Neural cell (in vitro differentiated cells): ENCODE measurements at regions not wholly inside any gene's neighbourhood (a gene's known extent, or its start where the extent isn't known, plus 50 kb on each side); places are given as distances from the start of the nearest gene placed in this dataset.

Experiments used
- H2AFZ ChIP-seq: fragments of 200-600, 300-800 bp; sonication (generic), shearing (Covaris generic); 2 replicates; pipeline ENCODE4 v1.6.0; 2014; ENCODE audit warnings: low read depth, mild to moderate bottlenecking, antibody characterized with exemption, low read length, moderate library complexity
- H3F3A ChIP-seq: fragments of 200-600 bp; shearing (Covaris generic); 2 replicates; pipeline ENCODE4 v1.6.1; 2016; ENCODE audit warnings: mild to moderate bottlenecking, moderate library complexity, mixed read lengths, antibody characterized with exemption, low read length; ENCODE audit not compliant: insufficient read depth, poor library complexity, severe bottlenecking
- H3K27ac ChIP-seq: fragments of 200-600, 300-800 bp; sonication (generic), shearing (Covaris generic); 2 replicates; pipeline ENCODE4 v1.5.1; 2014; ENCODE audit warnings: mild to moderate bottlenecking, low read length, moderate library complexity
- H3K27me3 ChIP-seq: fragments of 300-800, 200-600 bp; sonication (generic), shearing (Covaris generic); 2 replicates; pipeline ENCODE4 v1.6.0; 2014; ENCODE audit warnings: mild to moderate bottlenecking, low read depth, low read length, moderate library complexity; ENCODE audit not compliant: insufficient read depth
- H3K36me3 ChIP-seq: fragments of 300-800, 200-600 bp; sonication (generic), shearing (Covaris generic); 2 replicates; pipeline ENCODE4 v1.5.1; 2014; ENCODE audit warnings: mild to moderate bottlenecking, antibody characterized with exemption, low read length, moderate library complexity; ENCODE audit not compliant: insufficient read depth
- H3K4me2 ChIP-seq: fragments of 300-800, 200-600 bp; sonication (generic), shearing (Covaris generic); 2 replicates; pipeline ENCODE4 v1.6.0; 2014; ENCODE audit warnings: mild to moderate bottlenecking, low read length
- H3K4me3 ChIP-seq: fragments of 300-800, 200-600 bp; sonication (generic), shearing (Covaris generic); 2 replicates; pipeline ENCODE4 v1.5.1; 2014; ENCODE audit warnings: mild to moderate bottlenecking, low read length, moderate library complexity
- H3K79me2 ChIP-seq: fragments of 200-600 bp; shearing (Covaris generic); replicated peaks from 2 replicates; pipeline ENCODE4 v1.6.0; 2014; ENCODE audit warnings: mild to moderate bottlenecking, low read length, moderate library complexity; ENCODE audit not compliant: insufficient read depth
- H3K9ac ChIP-seq: fragments of 300-800, 200-600 bp; sonication (generic), shearing (Covaris generic); 2 replicates; pipeline ENCODE4 v1.6.1; 2016; ENCODE audit warnings: mild to moderate bottlenecking, low read length, mixed read lengths
- H3K9me2 ChIP-seq: fragments of 200-600 bp; shearing (Covaris generic); 2 replicates; pipeline ENCODE4 v1.6.1; 2016; ENCODE audit warnings: mild to moderate bottlenecking, low read length, mixed read lengths; ENCODE audit not compliant: insufficient read depth
- H3K9me3 ChIP-seq: fragments of 200-600, 300-800 bp; sonication (generic), shearing (Covaris generic); 2 replicates; pipeline ENCODE4 v1.6.1; 2016; ENCODE audit warnings: mild to moderate bottlenecking, mixed run types, low read length, moderate library complexity, mixed read lengths
- H4K20me1 ChIP-seq: fragments of 200-600 bp; shearing (Covaris generic); 2 replicates; pipeline ENCODE4 v1.6.1; 2016; ENCODE audit warnings: mild to moderate bottlenecking, mixed run types; ENCODE audit not compliant: insufficient read depth
- EP300 ChIP-seq: fragments of 450-650 bp; conservative IDR thresholded peaks from 2 replicates; pipeline ENCODE4 v1.6.1; 2014; ENCODE audit warnings: antibody characterized with exemption, mild to moderate bottlenecking, moderate library complexity; ENCODE audit not compliant: poor library complexity, severe bottlenecking
- EZH2 ChIP-seq: fragments of 200-600, 300-800 bp; shearing (Covaris generic), sonication (generic); IDR thresholded peaks from 2 replicates; pipeline ENCODE4 v1.6.1; 2014; ENCODE audit warnings: antibody characterized with exemption, low read length, borderline replicate concordance, mild to moderate bottlenecking; ENCODE audit not compliant: insufficient read depth, poor library complexity, severe bottlenecking
- MXI1 ChIP-seq: fragments of 450-650 bp; conservative IDR thresholded peaks from 2 replicates; pipeline ENCODE4 v1.6.1; 2014; ENCODE audit warnings: antibody characterized with exemption, mild to moderate bottlenecking; ENCODE audit not compliant: poor library complexity, severe bottlenecking
- POLR2AphosphoS5 ChIP-seq: IDR thresholded peaks from 2 replicates; pipeline ENCODE4 v1.6.1; 2012
- RAD21 ChIP-seq: fragments of 450-650 bp; conservative IDR thresholded peaks from 2 replicates; pipeline ENCODE4 v1.6.1; 2014; ENCODE audit warnings: antibody characterized with exemption, mild to moderate bottlenecking, moderate library complexity
- SMC3 ChIP-seq: fragments of 450-650 bp; conservative IDR thresholded peaks from 2 replicates; pipeline ENCODE4 v1.6.1; 2014; ENCODE audit warnings: antibody characterized with exemption, mild to moderate bottlenecking, moderate library complexity; ENCODE audit not compliant: poor library complexity
- TAF1 ChIP-seq: IDR thresholded peaks from 2 replicates; pipeline ENCODE4 v1.6.1; 2012; ENCODE audit warnings: low read depth
- TF ChIP-seq, protein P1 (sequence below): fragments of 450-650 bp; IDR thresholded peaks from 2 replicates; pipeline ENCODE4 v1.5.1; 2014; ENCODE audit warnings: antibody characterized with exemption, mild to moderate bottlenecking, moderate library complexity; ENCODE audit not compliant: poor library complexity, severe bottlenecking
- TF ChIP-seq, protein P2 (sequence below): IDR thresholded peaks from 2 replicates; pipeline ENCODE4 v1.6.1; 2012; ENCODE audit warnings: borderline replicate concordance

DNA sequence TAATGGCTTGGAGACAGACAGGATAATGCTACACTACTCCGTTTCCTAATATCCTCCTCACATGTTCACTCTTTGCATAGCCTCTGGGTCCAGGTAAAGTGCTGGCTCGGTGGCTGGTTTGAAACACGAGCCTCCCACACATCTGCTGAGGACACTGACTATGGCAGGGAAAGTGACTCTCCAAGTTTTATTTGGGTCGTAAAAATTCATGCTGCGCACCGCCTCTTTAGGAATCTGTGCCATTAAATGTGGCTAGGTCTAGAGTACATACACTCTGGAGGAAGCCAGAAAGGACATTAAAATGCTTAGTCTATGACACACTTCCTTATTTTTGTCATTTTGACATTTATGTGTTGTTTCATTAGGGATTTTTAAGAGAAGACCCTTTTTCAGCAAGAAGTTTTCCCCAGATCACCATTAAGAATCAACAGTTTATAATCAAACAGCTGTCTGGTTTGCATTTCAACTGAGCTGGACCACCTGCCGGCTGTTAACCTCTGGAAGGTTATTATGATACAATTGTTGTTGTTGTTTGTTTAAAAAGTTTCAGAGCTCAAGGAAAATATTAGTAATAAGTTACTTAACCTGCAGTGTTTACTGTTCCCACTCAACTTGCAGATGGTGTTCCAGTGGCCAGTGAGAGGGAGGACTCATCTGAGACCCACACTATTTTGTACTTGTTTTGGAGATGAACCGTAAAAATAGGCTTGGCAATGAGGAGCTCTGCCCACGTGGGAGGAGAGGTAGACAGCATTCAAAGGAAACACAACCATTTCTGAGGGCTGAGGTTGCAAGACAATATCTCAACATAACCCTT, 443.3 kb upstream of the MEIS1 start:
- Histone ChIP-seq H3K27me3 (no peaks in the 10 kb centered on the region), H3K79me2 (no peaks in the 10 kb centered on the region), H3K4me2 (no peak overlapping the region), H3K36me3 (no peaks in the 10 kb centered on the region), H4K20me1 (no peaks in the 10 kb centered on the region), H3F3A (no peaks in the 10 kb centered on the region), H3K9me2 (no peaks in the 10 kb centered on the region), H3K27ac (no peak overlapping the region), H3K9me3 (no peaks in the 10 kb centered on the region), H2AFZ (no peak overlapping the region), H3K4me3 (no peak overlapping the region), H3K9ac (no peak overlapping the region)
- TF ChIP-seq POLR2AphosphoS5 (no peak), TAF1 (no peak), EZH2 (no peak), MXI1 (no peak), RAD21 (no peak), EP300 (no peak), SMC3 (no peak)
- TF ChIP-seq, protein P1, sequence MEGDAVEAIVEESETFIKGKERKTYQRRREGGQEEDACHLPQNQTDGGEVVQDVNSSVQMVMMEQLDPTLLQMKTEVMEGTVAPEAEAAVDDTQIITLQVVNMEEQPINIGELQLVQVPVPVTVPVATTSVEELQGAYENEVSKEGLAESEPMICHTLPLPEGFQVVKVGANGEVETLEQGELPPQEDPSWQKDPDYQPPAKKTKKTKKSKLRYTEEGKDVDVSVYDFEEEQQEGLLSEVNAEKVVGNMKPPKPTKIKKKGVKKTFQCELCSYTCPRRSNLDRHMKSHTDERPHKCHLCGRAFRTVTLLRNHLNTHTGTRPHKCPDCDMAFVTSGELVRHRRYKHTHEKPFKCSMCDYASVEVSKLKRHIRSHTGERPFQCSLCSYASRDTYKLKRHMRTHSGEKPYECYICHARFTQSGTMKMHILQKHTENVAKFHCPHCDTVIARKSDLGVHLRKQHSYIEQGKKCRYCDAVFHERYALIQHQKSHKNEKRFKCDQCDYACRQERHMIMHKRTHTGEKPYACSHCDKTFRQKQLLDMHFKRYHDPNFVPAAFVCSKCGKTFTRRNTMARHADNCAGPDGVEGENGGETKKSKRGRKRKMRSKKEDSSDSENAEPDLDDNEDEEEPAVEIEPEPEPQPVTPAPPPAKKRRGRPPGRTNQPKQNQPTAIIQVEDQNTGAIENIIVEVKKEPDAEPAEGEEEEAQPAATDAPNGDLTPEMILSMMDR = no peak
- TF ChIP-seq, protein P2, sequence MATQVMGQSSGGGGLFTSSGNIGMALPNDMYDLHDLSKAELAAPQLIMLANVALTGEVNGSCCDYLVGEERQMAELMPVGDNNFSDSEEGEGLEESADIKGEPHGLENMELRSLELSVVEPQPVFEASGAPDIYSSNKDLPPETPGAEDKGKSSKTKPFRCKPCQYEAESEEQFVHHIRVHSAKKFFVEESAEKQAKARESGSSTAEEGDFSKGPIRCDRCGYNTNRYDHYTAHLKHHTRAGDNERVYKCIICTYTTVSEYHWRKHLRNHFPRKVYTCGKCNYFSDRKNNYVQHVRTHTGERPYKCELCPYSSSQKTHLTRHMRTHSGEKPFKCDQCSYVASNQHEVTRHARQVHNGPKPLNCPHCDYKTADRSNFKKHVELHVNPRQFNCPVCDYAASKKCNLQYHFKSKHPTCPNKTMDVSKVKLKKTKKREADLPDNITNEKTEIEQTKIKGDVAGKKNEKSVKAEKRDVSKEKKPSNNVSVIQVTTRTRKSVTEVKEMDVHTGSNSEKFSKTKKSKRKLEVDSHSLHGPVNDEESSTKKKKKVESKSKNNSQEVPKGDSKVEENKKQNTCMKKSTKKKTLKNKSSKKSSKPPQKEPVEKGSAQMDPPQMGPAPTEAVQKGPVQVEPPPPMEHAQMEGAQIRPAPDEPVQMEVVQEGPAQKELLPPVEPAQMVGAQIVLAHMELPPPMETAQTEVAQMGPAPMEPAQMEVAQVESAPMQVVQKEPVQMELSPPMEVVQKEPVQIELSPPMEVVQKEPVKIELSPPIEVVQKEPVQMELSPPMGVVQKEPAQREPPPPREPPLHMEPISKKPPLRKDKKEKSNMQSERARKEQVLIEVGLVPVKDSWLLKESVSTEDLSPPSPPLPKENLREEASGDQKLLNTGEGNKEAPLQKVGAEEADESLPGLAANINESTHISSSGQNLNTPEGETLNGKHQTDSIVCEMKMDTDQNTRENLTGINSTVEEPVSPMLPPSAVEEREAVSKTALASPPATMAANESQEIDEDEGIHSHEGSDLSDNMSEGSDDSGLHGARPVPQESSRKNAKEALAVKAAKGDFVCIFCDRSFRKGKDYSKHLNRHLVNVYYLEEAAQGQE = no peak

DNA sequence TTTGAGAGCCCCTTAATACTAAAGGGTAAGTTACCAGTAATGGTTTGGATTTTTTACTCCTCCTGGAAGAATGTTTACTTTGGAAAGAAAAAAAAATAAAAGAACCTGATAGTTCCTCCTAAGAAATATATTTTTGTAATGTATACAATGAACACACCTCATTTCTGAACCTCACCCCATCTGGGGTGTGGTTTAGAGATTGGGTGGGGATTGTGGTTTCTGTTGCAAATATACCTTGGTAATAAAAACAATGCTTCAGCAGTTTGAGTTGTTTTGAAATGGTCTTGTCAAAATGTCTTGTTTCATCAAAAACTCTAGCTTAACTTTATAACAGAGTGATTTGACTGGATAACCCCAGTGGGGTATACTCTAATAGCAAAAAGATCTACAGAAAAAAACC, 448.9 kb upstream of the MEIS1 start:
- Histone ChIP-seq H3K4me2 (no peak overlapping the region), H3K9me3 (no peaks in the 10 kb centered on the region), H3F3A (no peaks in the 10 kb centered on the region), H3K9me2 (no peaks in the 10 kb centered on the region), H3K27me3 (no peaks in the 10 kb centered on the region), H2AFZ (no peak overlapping the region), H3K36me3 (no peaks in the 10 kb centered on the region), H3K4me3 (no peak overlapping the region), H3K27ac (no peak overlapping the region), H3K9ac (no peak overlapping the region), H3K79me2 (no peaks in the 10 kb centered on the region), H4K20me1 (no peaks in the 10 kb centered on the region)
- no peak for TF ChIP-seq POLR2AphosphoS5
- TF ChIP-seq RAD21 = no peak
- TF ChIP-seq SMC3 = no peak
- TF ChIP-seq, protein P2 = no peak
- no peak for TF ChIP-seq EZH2
- TF ChIP-seq TAF1 = no peak
- TF ChIP-seq EP300 = no peak
- TF ChIP-seq, protein P1 = no peak
- no peak for TF ChIP-seq MXI1
